C4-2B (cell line): ENCODE measurements at regions not wholly inside any gene's neighbourhood (a gene's known extent, or its start where the extent isn't known, plus 50 kb on each side); places are given as distances from the start of the nearest gene placed in this dataset.

Experiments
- ZFX ChIP-seq: fragments of 450-650 bp; IDR thresholded peaks from 2 replicates; pipeline ENCODE4 v1.6.1; 2017
- TF ChIP-seq, protein P1 (sequence below): fragments of 450-650 bp; conservative IDR thresholded peaks from 2 replicates; pipeline ENCODE4 v1.5.1; 2017; ENCODE audit warnings: mild to moderate bottlenecking

DNA sequence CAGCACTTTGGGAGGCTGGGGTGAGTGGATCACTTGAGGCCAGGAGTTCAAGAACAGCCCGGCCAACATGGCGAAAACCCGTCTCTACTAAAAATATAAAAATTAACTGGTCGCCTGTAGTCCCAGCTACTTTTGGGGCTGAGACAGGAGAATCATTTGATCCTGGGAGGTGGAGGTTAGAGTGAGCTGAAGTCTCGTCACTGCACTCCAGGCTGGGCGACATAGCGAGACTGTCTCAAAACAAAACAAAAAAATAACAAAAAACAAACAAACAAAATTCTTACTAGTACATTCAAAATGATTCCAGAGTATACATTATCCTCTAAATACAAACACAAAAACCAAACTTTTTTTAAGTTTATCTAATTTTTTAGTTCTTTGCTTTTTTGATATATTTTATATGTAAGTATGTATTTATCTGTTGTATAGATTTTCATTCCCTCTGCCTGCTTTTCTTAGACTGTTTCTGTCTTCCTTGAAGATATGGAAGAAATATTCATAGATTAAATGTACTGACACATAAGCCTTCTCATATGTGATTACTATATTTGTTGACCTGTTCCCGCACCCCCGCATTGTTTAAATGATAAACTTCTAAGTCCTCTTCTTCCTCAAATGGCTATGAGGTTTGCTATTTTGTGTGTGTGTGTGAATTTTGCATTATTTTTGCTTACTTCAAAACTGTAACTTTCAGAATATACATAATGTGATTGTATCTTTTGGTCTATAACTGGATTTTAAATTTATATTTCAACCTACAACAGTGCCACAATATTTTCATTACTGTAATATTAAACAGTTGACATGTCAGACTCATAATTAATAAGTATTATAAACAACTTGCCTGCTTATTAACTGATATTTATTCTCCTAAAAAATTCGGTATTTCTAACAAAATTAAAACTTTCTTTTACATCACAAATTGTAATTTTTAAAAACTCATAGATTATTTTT lies 1674.1 kb upstream of the B3GALT2 start:
- TF ChIP-seq, protein P1, sequence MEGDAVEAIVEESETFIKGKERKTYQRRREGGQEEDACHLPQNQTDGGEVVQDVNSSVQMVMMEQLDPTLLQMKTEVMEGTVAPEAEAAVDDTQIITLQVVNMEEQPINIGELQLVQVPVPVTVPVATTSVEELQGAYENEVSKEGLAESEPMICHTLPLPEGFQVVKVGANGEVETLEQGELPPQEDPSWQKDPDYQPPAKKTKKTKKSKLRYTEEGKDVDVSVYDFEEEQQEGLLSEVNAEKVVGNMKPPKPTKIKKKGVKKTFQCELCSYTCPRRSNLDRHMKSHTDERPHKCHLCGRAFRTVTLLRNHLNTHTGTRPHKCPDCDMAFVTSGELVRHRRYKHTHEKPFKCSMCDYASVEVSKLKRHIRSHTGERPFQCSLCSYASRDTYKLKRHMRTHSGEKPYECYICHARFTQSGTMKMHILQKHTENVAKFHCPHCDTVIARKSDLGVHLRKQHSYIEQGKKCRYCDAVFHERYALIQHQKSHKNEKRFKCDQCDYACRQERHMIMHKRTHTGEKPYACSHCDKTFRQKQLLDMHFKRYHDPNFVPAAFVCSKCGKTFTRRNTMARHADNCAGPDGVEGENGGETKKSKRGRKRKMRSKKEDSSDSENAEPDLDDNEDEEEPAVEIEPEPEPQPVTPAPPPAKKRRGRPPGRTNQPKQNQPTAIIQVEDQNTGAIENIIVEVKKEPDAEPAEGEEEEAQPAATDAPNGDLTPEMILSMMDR, result no peak
- TF ChIP-seq ZFX, result no peak
